Inflammatory macrophage treated with lipopolysaccharide for 1 hour (primary cell): ENCODE measurements at regions not wholly inside any gene's neighbourhood (a gene's known extent, or its start where the extent isn't known, plus 50 kb on each side); places are given as distances from the start of the nearest gene placed in this dataset.

Source experiments
- DNase-seq, 2 donors: peaks; one replicate each; pipeline ENCODE4 v3.0.0-alpha.2; 2020 to 2022

DNA sequence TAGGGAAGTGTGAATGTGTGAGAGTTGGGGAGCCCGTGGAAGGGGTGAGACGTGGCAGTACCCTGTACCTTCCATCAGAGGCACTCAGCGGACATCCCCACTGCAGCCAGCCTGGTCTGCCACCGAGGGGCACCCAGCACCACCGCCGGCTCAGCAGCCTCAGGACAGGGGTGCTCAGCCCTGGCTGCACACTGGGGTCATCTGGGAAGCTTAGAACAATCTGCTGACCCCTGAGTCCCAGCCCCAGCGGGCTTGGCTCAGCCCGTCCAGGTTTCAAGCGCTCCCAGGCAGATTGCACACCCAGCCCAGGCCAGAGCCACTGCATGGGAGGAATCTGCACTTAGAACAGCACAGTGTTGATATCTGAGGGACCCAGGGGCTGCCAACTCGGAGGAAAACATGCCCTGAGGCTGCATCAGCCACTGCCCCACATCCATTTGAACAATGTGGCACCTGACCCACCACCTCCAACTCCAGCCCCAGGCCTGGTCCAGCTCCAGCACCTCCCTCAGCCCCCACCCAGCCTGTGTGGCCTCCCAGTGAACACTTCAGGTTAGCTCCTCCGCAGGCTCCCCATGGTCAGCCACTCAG lies 147.1 kb upstream of the OTOS start:
- DNase-seq, result no peak

GRCh38 chr2:240288087-240288521 lies 147.4 kb upstream of the GPC1 start:
- no peak for DNase-seq

DNA sequence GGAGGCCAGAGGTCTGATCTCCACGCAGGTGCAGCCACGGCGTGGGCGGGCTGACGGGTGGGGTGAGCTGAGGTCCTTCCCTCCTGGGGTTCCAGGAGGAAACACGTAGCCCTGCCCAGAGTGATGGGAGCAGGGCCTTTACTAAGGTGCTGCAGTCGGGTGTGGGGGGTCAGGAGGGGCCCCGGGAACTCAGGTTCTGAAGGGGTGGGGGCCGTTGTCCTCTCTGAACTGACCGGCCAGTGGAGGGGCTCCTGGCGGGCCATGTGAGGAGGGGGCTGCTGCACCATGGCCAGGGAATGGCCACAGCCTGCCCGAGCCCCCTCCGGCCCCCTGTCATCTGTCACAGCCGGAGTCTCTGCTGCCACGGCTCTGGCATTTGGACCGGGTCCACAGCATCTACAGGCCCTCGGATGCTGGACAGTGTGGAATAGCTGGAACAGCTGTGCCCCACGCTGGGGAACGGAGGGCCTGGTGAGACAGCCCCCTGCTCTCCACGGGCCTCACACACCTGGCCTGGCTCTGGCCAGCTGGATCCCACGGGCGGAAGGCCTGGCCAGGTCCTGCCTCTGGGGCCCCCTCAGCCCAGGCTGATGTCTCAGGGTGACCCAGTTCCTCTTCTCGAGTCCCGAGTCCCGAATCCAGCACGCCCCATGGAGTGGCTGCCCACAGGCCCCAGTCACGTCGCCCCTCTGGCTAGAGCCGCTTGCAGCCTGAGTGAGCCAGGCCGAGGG lies 145.6 kb upstream of the GPC1 start:
- DNase-seq, result no peak

- no peak for DNase-seq
These were observed 144.8 kb upstream of the GPC1 start for GRCh38 chr2:240290432-240291336.

- no peak for DNase-seq
These were observed 144.0 kb upstream of the GPC1 start for GRCh38 chr2:240291337-240292034.

- DNase-seq, result no peak
These were observed 143.4 kb upstream of the GPC1 start for GRCh38 chr2:240292035-240292574.

DNA sequence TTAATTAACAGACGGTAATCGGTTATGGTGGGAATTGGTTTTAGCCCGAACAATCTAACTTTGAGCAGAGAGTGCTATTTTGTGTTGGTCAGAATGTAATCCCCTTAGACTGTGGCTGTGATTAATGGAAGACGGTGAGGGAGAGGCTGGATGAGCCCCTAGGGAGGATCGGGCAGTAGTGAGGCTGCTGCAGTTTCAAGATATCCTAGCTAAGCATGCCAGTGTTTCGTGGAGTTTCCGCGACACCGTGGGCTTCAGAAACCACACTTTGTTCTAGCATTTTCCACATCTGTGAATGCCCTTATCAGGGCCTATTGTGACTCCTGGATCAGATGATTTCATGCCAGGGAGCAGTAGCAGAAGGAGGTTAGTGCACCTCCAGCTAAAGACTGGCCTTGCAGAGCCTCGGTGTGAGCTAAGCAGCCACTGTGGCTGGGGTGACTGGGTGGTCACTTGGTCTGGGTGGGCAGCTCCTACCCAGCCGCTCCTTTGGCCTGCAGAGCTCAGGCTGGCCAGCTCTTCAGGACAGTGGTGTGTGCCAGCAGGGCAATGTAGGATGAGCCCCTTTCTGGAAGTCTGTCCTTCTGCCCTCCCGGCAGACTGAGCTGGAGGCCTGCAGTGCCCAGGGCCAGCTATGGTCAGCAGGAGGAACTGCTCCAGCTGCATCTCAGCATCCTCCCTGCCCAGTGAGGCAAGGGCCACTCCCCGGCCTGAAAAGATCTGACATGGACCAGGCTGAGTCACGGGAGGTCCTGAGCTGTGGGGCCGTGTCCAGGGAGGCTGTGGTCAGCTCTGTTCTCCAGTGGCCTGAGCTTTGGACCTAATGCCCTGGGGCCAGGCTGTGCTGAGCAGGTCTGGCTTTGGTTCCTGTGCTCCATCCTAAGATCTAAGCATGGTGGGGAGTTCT lies 142.6 kb upstream of the GPC1 start:
- DNase-seq, result no peak

GRCh38 chr2:240293557-240294461 lies 141.7 kb upstream of the GPC1 start:
- no peak for DNase-seq

DNA sequence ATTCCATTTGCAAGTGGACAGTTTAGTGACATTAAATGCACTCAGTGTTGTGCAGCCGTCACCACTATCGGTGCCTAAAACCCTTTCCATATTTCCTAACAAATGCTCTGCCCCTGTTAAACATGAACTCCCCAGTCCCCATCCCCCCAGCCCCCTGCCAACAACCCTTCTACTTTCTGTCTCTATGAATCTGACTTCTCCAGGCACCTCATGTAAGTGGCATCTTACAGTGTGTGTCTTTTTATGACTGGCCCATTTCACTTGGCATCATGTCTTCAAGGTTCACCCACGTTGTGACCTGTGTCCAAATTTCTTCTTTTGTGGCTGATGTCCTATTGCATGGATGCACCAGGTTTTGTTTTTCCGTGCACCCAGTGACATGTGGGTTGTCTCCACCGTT lies 140.9 kb upstream of the GPC1 start:
- DNase-seq, result no peak

- DNase-seq, result no peak
These were observed 140.0 kb upstream of the GPC1 start for GRCh38 chr2:240295256-240296103.

DNA sequence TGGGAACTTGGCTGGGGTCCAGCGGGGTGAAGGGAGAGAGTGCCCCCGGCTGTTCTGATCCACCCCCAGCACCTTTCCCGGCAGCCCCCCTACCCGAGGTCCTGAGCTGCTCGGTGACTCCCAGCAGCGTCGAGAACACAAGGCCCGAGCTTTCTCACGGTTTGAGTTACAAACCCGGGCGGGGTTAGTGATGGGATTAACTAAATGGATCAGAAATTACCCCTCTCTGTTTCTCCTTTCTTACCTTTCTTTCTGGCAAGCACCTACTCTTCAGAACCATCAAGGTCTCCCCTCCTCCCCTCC lies 139.4 kb upstream of the GPC1 start:
- DNase-seq, result no peak

DNA sequence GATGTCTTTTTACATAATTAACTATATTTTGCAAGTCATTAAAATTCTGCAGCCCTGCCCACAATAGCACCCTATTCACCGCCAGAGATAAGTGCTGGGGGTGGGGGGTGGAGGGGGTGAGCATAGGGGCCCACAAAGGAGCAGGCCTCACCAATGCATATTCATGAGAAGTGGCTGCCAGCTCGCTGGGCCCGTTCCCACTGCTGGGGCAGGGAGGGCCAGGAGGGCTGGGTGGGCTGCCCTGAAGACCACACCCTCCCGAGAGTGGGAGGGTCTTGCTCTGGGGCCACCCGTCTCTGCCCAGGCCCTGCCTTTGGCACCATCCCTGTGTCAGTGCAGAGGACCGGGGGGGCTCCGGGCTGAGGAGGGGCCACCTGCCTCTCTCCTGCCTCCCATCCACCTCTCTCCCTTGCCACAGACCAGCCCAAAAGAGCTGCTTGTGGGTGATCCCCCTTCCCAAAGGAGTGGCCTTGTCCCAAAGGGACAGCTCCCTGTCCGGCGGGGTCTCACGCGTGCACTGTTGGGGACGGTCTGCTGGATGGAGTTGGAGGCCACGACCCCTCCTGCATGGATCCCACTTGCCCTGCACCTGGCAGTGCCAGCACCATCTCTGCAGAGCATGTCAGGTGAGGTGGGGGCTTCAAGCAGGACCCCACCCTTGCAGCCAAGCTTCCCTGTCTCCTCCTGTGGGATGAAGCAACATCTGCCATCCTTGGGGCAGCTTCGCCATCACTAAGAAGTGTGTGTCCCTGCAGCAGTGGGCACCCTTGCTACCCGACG lies 138.8 kb upstream of the GPC1 start:
- DNase-seq, result no peak

DNA sequence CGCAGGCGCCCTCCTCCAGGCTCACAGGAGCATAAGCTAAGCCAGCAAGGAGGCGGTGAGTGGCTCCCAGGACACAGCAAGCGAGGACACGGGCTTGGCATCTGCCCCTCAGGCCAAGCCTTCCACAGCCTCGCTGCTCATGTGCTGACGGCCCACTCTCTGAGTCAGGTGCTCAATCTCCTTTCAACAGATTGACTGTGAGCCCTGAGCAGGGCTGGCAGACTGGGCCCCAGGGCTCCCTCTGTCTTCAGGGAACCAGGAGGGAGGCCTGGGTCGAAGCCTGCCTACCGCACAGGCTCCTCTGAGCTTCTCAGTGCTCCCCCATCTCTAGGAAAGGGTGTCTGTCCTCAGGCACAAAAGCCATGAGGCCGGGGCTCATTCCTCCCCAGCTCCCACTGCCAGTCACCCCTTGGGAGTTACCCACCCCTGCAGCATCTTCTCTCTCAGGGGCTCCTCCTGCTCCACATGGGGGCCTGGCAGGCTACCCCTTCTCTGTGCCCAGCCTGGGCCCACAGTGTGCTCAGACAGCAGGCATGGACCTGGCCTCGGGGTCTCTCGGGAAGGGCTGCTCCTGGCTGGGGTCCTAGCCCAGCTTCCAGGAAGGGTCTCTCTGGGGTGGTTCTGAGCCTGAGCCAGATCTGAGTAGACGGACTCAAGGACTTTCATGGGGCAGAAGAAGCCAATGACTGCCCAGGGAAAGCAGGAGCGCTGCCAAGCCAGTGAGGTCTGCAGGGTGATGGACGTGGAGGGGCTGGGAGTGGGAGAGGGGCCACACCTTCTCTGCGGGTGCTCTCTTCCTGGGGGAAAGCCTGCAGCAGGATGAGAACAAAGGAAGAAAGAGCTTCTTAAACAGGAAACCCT lies 138.0 kb upstream of the GPC1 start:
- no peak for DNase-seq

- no peak for DNase-seq
These were observed 137.2 kb upstream of the GPC1 start for GRCh38 chr2:240298117-240298790.

DNA sequence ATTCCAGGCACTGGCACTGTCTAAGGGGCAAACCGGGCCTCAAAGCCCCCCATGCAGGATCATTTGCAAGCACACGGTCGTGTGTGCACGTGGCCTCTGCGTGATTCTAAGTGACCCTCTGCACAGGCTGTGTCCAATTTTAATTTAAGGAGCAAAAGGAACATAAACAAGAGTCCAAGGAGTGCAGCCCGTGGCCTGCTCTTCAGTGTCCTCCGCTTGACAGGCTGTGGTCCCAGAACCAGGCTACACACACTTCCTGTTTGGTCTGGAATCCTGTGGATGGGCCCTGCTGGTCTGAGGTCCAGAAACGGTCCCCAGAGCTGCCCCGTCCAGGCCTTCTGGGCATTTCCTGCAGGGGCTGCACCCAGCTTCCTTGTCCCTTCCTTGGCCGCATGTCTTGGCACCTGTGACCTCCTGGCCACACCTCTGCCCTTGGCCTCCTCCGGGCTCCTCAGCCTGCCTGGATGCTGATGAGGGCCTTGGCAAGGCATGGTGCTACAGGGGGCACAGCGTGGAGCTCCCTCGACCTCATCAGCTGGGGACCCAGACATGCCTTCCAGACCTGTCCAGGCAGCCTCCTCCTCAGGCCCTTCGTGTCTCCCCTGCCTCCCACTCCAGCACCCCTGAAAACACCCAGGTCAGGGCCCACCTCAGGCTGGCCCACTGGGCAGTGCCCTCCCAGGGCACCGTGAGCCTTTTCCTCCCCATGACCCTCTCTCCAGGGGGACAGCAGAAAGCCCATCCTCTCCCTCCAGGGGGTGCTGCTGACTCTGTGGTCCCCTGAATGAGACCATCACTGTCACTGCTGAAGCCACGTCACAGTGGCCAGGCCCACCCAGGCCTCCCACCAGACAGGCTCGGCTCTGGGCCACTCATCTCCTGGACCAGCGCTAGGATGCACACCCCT lies 136.4 kb upstream of the GPC1 start:
- no peak for DNase-seq

- no peak for DNase-seq
These were observed 135.8 kb upstream of the GPC1 start for GRCh38 chr2:240299710-240300068.
